IPS-18a (cell line): ENCODE measurements at regions not wholly inside any gene's neighbourhood (a gene's known extent, or its start where the extent isn't known, plus 50 kb on each side); places are given as distances from the start of the nearest gene placed in this dataset.

Experiments
- H3K27ac ChIP-seq: one replicate; pipeline ENCODE4 v1.5.1; 2013; ENCODE audit warnings: low read length
- H3K27me3 ChIP-seq: one replicate; pipeline ENCODE4 v1.6.1; 2013; ENCODE audit warnings: mild to moderate bottlenecking, low read length; ENCODE audit not compliant: control insufficient read depth, insufficient read depth
- H3K36me3 ChIP-seq: one replicate; pipeline ENCODE4 v1.6.1; 2013; ENCODE audit warnings: low read depth, low read length; ENCODE audit not compliant: control insufficient read depth
- H3K4me1 ChIP-seq: one replicate; pipeline ENCODE4 v1.6.1; 2013; ENCODE audit warnings: low read depth, low read length; ENCODE audit not compliant: control insufficient read depth
- H3K4me3 ChIP-seq: one replicate; pipeline ENCODE4 v1.5.1; 2013; ENCODE audit warnings: low read length
- H3K9ac ChIP-seq: one replicate; pipeline ENCODE4 v1.6.1; 2013; ENCODE audit warnings: mild to moderate bottlenecking, low read length, moderate library complexity
- H3K9me3 ChIP-seq: one replicate; pipeline ENCODE4 v1.6.1; 2013; ENCODE audit warnings: low read depth, low read length; ENCODE audit not compliant: control insufficient read depth

GRCh38 chr16:35186045-35186759, 1726.8 kb downstream of the TP53TG3F start:
- Histone ChIP-seq H3K27ac (no peak overlapping the region), H3K4me3 (no peak overlapping the region), H3K9ac (no peak overlapping the region), H3K4me1 (no peaks in the 10 kb centered on the region), H3K27me3 (no peaks in the 10 kb centered on the region), H3K36me3 (no peaks in the 10 kb centered on the region), H3K9me3 (peaks cover 75% of the 10 kb centered on the region)

DNA sequence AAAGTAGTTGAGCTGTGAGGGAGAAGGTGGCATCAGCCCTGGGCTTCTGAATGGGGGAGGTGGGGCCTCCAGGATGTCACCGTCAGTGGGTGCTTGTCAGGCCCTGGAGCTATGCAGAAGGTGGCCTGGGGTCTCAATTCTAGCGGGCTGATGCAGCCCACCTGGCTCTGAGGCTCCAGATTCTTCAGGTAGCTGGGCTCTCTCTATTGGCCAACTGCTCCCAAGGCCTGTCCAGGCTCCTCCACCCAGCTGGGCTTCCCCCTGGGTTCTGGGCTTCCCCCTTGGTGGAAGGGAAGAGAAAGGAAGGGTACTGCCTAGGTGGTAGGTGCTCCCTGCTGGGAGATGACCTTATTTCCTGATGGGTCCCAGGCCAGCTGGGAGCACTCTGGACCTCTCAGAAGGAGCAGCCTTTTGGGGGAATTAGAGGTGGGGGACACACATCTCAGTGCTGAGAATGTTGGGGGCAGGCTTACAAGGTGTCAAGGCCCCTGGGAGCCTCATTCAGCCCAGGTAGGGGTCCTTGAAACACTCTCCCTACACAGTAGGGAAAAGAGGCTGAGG, 1728.3 kb downstream of the TP53TG3F start:
- peaks cover 73% of the 10 kb centered on the region for H3K9me3 ChIP-seq
- H3K36me3 ChIP-seq: no peaks in the 10 kb centered on the region
- no peak overlapping the region for H3K9ac ChIP-seq
- no peaks in the 10 kb centered on the region for H3K4me1 ChIP-seq
- H3K4me3 ChIP-seq: no peak overlapping the region
- H3K27ac ChIP-seq: no peak overlapping the region
- no peaks in the 10 kb centered on the region for H3K27me3 ChIP-seq

DNA sequence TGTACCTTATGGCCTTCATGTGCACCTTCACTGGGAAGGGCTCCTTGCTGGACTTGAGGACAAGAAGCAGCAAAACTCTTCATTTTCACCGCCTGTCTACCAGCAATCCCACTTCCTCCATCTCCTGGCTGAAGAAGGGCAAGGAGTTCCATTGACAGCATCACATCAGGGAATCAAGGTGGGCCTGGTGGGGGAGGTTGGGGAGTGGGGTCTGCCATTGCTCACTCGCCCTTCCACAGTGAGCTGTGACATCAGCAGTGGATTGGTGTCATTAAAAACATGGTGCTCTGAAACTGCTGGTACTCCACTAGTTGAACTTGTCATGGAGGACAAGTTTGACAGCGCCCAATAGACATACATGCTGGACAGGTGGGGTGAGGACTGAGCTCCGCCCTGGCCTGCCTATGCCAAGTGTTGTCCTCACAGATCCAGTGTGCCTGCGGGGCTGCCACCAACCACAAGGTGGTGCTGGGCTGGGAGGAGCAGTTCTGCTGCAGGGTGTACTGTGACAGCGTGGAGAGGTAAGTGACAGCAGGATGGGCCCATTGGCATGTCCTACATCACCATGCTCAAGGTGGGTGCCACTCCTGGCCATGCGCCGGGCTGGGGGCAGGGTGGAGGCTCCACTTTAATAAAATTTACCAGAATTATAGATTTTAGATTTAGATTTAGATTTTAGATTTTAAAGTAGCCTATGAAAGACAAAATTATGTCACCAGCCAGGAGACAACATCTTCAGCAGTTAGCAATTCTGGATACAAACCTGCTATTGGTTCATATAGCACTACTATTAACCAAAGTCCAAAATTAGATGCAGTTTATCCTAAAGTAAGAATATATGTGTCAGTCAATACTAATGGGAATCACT, 1729.1 kb downstream of the TP53TG3F start:
- H3K36me3 ChIP-seq: no peaks in the 10 kb centered on the region
- H3K9me3 ChIP-seq: peaks cover 72% of the 10 kb centered on the region
- no peaks in the 10 kb centered on the region for H3K27me3 ChIP-seq
- H3K4me3 ChIP-seq: no peak overlapping the region
- no peak overlapping the region for H3K27ac ChIP-seq
- H3K4me1 ChIP-seq: no peaks in the 10 kb centered on the region
- H3K9ac ChIP-seq: no peak overlapping the region

DNA sequence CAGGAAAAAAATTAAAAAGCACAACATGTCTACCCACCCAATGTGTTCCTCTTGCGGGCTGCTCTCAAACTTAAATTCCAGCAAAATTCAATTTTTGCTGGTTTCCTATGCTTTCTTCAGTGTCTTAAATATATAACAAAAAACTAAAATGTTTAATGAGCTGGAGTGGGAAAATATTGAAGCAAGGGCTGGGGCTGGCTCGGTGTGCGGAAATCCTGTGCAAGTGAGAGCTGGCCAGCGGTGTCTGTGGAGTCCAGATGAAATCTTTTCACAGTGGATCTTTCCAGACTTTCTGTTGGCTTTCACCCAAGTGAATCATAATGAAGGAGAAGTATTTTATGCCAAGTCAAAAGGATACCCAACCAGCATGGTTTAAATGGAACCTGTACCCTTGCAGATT, 1733.6 kb downstream of the TP53TG3F start:
- Histone ChIP-seq H3K4me1 (no peaks in the 10 kb centered on the region), H3K27me3 (no peaks in the 10 kb centered on the region), H3K27ac (no peak overlapping the region), H3K9ac (no peak overlapping the region), H3K4me3 (no peak overlapping the region), H3K9me3 (peaks cover 64% of the 10 kb centered on the region), H3K36me3 (no peaks in the 10 kb centered on the region)

DNA sequence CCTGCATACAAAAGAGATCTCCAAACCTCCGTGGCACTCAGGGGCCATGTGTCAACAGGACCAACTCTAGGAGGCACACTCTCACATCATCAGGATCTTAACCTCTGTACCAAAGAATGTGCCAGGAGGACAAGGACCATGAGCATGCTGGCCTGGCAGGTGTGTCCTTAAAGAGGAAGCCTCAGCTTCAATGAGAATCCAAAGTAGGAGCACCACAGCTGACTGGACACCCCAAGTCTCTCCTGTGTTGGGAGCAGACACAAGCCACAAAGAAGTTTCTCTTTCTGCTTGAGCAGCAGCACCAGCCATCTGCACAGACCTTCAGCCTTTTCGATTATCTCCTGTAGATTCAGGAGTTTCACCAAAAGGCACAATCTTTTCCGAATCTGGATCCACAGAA, 1734.5 kb downstream of the TP53TG3F start:
- Histone ChIP-seq H3K4me1 (no peaks in the 10 kb centered on the region), H3K27me3 (no peaks in the 10 kb centered on the region), H3K9ac (no peak overlapping the region), H3K27ac (no peak overlapping the region), H3K9me3 (peaks cover 67% of the 10 kb centered on the region), H3K36me3 (no peaks in the 10 kb centered on the region), H3K4me3 (no peak overlapping the region)

DNA sequence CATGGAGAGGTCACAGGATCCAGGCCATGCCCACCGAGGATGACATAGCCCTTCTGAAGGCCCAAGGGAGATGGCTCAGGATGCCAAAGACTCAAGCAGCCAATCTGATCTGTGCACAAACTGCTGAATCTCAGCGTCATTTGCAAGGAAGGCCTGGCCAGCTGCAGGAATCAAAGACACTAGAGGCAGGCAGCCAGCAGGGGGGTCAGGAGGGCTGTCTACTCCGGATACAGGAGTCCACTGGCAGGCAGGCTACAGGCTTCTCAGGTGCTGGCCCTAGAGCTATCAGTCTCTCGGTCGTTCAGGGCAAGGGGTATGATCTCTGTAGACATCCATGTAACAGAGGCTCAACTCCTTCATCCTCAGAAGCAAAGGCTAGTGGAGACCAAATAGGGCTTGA, 1735.3 kb downstream of the TP53TG3F start:
- Histone ChIP-seq H3K9ac (no peak overlapping the region), H3K36me3 (no peaks in the 10 kb centered on the region), H3K27me3 (no peaks in the 10 kb centered on the region), H3K27ac (no peak overlapping the region), H3K4me3 (no peak overlapping the region), H3K4me1 (no peaks in the 10 kb centered on the region), H3K9me3 (peaks cover 74% of the 10 kb centered on the region)

DNA sequence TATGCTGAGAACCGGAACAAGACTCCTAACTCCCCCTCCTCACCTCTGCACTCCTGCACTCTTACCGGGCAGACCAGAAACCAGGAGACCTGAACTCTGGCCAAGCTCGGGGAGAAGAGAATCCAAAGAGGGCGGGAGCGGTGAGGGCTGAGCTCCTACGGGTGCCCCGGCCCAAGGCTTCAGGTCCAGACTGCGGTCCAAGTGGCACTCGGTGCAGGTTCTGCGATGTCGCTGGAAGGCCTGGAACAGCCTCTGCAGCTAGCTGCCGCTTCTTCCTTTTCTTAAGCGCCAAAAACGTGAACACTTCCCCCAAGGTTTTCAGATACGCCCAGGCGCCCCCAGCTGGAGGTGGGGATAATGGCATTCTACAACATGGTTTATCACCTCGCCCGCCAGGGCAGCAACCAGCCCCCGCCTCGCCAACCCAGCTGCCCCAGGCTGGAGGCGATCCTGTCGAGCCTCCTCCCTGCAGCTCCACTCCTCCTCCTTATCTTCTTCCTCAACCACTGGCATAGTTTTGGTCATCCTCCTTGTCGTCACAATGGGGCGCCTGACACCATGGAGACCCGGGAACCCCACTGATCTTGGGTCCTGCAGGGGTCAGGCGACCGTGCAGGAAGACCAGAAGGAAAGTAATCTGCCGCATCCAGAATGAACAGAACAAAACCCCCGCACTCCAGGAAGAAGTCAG, 1735.9 kb downstream of the TP53TG3F start:
- no peaks in the 10 kb centered on the region for H3K27me3 ChIP-seq

GRCh38 chr16:35195864-35196216, 1736.4 kb downstream of the TP53TG3F start:
- Histone ChIP-seq H3K27me3 (no peaks in the 10 kb centered on the region), H3K27ac (no peak overlapping the region), H3K9ac (no peak overlapping the region), H3K4me1 (no peaks in the 10 kb centered on the region), H3K4me3 (no peak overlapping the region), H3K9me3 (peaks cover 78% of the 10 kb centered on the region), H3K36me3 (no peaks in the 10 kb centered on the region)

More for the DNA sequence above, 1735.9 kb downstream of the TP53TG3F start:
- peaks cover 74% of the 10 kb centered on the region for H3K9me3 ChIP-seq
- no peak overlapping the region for H3K27ac ChIP-seq
- no peak overlapping the region for H3K4me3 ChIP-seq
- no peak overlapping the region for H3K9ac ChIP-seq
- H3K4me1 ChIP-seq: no peaks in the 10 kb centered on the region
- H3K36me3 ChIP-seq: no peaks in the 10 kb centered on the region

DNA sequence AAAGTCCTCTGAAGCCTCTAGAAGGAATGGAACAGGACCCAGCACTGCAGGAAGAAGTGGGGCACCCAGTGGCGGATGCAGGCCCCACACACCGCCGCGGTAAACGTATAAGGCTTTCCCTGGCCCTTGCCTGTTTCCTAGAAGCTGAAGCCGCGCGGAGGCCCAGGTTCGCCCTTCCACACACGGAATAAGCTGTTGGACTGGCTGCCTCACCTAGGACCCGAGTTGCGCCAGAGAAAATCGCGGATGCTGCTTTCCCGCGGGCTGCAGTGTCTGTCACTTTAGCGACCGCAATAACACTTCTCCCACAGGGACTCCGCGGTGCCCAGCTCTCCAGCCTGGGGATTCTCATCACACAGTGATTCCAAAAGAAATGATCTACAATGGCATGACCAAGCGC, 1736.9 kb downstream of the TP53TG3F start:
- H3K9me3 ChIP-seq: peaks cover 78% of the 10 kb centered on the region
- H3K9ac ChIP-seq: no peak overlapping the region
- no peak overlapping the region for H3K4me3 ChIP-seq
- no peak overlapping the region for H3K27ac ChIP-seq
- no peaks in the 10 kb centered on the region for H3K27me3 ChIP-seq
- H3K4me1 ChIP-seq: no peaks in the 10 kb centered on the region
- no peaks in the 10 kb centered on the region for H3K36me3 ChIP-seq

- H3K27me3 ChIP-seq: no peaks in the 10 kb centered on the region
- no peak overlapping the region for H3K27ac ChIP-seq
- no peak overlapping the region for H3K4me3 ChIP-seq
- no peaks in the 10 kb centered on the region for H3K4me1 ChIP-seq
- no peak overlapping the region for H3K9ac ChIP-seq
- H3K9me3 ChIP-seq: peaks cover 79% of the 10 kb centered on the region
- H3K36me3 ChIP-seq: no peaks in the 10 kb centered on the region
Measured at GRCh38 chr16:35197656-35198055, 1738.2 kb downstream of the TP53TG3F start.
